ENCODE measurements at regions not wholly inside any gene's neighbourhood (a gene's known extent, or its start where the extent isn't known, plus 50 kb on each side); places are given as distances from the start of the nearest gene placed in this dataset.

GRCh38 chr2:164198256-164198655 lies 423.0 kb downstream of the GRB14 start:
- Histone ChIP-seq H3K27me3 (ENCODE audit: control insufficient read depth, extremely low read depth, insufficient read depth, low read length) (no peaks in the 10 kb centered on the region), H3K36me3 (ENCODE audit: control insufficient read depth in 2 of 2, extremely low read depth in 1 of 2, insufficient read depth in 2 of 2, low read length in 2 of 2) (no peaks in the 10 kb centered on the region), H3K4me3 (ENCODE audit: control insufficient read depth in 2 of 3, extremely low read depth in 1 of 3, insufficient read depth in 2 of 3, low read depth in 1 of 3, low read length in 3 of 3) (no peak overlapping the region), H3K27ac (ENCODE audit: control insufficient read depth, insufficient read depth, low read length) (no peak overlapping the region), H3K9me1 (ENCODE audit: control insufficient read depth, extremely low read depth, insufficient read depth, low read length) (no peaks in the 10 kb centered on the region), H3K9me3 (ENCODE audit: control insufficient read depth, low read depth, low read length) (no peaks in the 10 kb centered on the region), H4K20me1 (ENCODE audit: control insufficient read depth, extremely low read depth, insufficient read depth, low read length) (no peaks in the 10 kb centered on the region), H2AFZ (ENCODE audit: control insufficient read depth, low read length) (no peak overlapping the region), H3K9ac (ENCODE audit: control insufficient read depth, extremely low read depth, insufficient read depth, low read length) (no peak overlapping the region), H3K79me2 (ENCODE audit: control insufficient read depth, insufficient read depth, low read length) (no peaks in the 10 kb centered on the region), H3K4me2 (ENCODE audit: control insufficient read depth, extremely low read depth, insufficient read depth, low read depth, low read length) (no peak overlapping the region), H3K4me1 (ENCODE audit: control insufficient read depth, extremely low read depth, insufficient read depth, low read length) (no peaks in the 10 kb centered on the region)
- TF ChIP-seq CTCF (optimal IDR thresholded peaks at IDR 0.05 in 1 of 3, IDR thresholded peaks at IDR 0.05 in 1 of 3, conservative IDR thresholded peaks at IDR 0.05 in 1 of 3; ENCODE audit: extremely low read depth in 1 of 3, insufficient read depth in 2 of 3, low read length in 3 of 3) (no peak), EZH2 (IDR thresholded peaks at IDR 0.05; ENCODE audit: low read length) (no peak)
- FAIRE-seq (no peak), DNase-seq (ENCODE audit: low read depth, low spot score) (no peak)
- dilution Hi-C loops (cut with MboI; ENCODE audit: extremely low pct_ligation_motif_present, low sequenced_read_pairs) = no loop called here

GRCh38 chr2:164190700-164191099 lies 430.6 kb downstream of the GRB14 start:
- H3K27ac ChIP-seq (ENCODE audit: control insufficient read depth, insufficient read depth, low read length) = no peak overlapping the region
- no peaks in the 10 kb centered on the region for H3K36me3 ChIP-seq (ENCODE audit: control insufficient read depth in 2 of 2, extremely low read depth in 1 of 2, insufficient read depth in 2 of 2, low read length in 2 of 2)
- FAIRE-seq (no peak), DNase-seq (ENCODE audit: low read depth, low spot score) (no peak)
- H3K4me3 ChIP-seq (ENCODE audit: control insufficient read depth in 2 of 3, extremely low read depth in 1 of 3, insufficient read depth in 2 of 3, low read depth in 1 of 3, low read length in 3 of 3) = no peak overlapping the region
- no peak overlapping the region for H3K9ac ChIP-seq (ENCODE audit: control insufficient read depth, extremely low read depth, insufficient read depth, low read length)
- no peaks in the 10 kb centered on the region for H4K20me1 ChIP-seq (ENCODE audit: control insufficient read depth, extremely low read depth, insufficient read depth, low read length)
- dilution Hi-C loops (cut with MboI; ENCODE audit: extremely low pct_ligation_motif_present, low sequenced_read_pairs) = no loop called here
- H3K79me2 ChIP-seq (ENCODE audit: control insufficient read depth, insufficient read depth, low read length) = no peaks in the 10 kb centered on the region
- H3K4me2 ChIP-seq (ENCODE audit: control insufficient read depth, extremely low read depth, insufficient read depth, low read depth, low read length) = no peak overlapping the region
- TF ChIP-seq EZH2 (IDR thresholded peaks at IDR 0.05; ENCODE audit: low read length) (no peak), CTCF (optimal IDR thresholded peaks at IDR 0.05 in 1 of 3, IDR thresholded peaks at IDR 0.05 in 1 of 3, conservative IDR thresholded peaks at IDR 0.05 in 1 of 3; ENCODE audit: extremely low read depth in 1 of 3, insufficient read depth in 2 of 3, low read length in 3 of 3) (no peak)
- no peaks in the 10 kb centered on the region for H3K27me3 ChIP-seq (ENCODE audit: control insufficient read depth, extremely low read depth, insufficient read depth, low read length)
- H3K9me3 ChIP-seq (ENCODE audit: control insufficient read depth, low read depth, low read length) = no peaks in the 10 kb centered on the region
- no peaks in the 10 kb centered on the region for H3K9me1 ChIP-seq (ENCODE audit: control insufficient read depth, extremely low read depth, insufficient read depth, low read length)
- H3K4me1 ChIP-seq (ENCODE audit: control insufficient read depth, extremely low read depth, insufficient read depth, low read length) = no peaks in the 10 kb centered on the region
- no peak overlapping the region for H2AFZ ChIP-seq (ENCODE audit: control insufficient read depth, low read length)
